Thyroid gland (tissue), 4 donors: ENCODE measurements at regions not wholly inside any gene's neighbourhood (a gene's known extent, or its start where the extent isn't known, plus 50 kb on each side); places are given as distances from the start of the nearest gene placed in this dataset.

Experiments used
- DNase-seq, 2 donors: peaks; one replicate each; pipeline ENCODE4 v3.0.0-alpha.2; 2019
- H3K27ac ChIP-seq, 3 donors: fragments of 200-600 bp; sonication (generic); 1 replicate in 2 of 3; 2 replicates in 1 of 3; pipeline ENCODE4 v1.5.1; 2016 to 2019; ENCODE audit warnings: mild to moderate bottlenecking in 1 of 3, moderate library complexity in 1 of 3
- H3K27me3 ChIP-seq: fragments of 200-600 bp; sonication (generic); one replicate; pipeline ENCODE4 v1.5.1; 2019
- H3K36me3 ChIP-seq, 2 donors: fragments of 200-600 bp; sonication (generic); one replicate each; pipeline ENCODE4 v1.5.1; 2016 to 2019
- H3K4me1 ChIP-seq, 2 donors: fragments of 200-600 bp; sonication (generic); one replicate each; pipeline ENCODE4 v1.5.1; 2017 to 2019
- H3K4me3 ChIP-seq, 3 donors: fragments of 200-600 bp; sonication (generic); replicated peaks in 1 of 3; 1 replicate in 2 of 3; 2 replicates in 1 of 3; pipeline ENCODE4 v1.5.1; 2016; ENCODE audit warnings: mild to moderate bottlenecking in 1 of 3
- H3K9me3 ChIP-seq: fragments of 200-600 bp; sonication (generic); one replicate; pipeline ENCODE4 v1.5.1; 2017
- POLR2A ChIP-seq, 2 donors: fragments of 450-650 bp; IDR thresholded peaks; one replicate each; pipeline ENCODE4 v1.6.1; 2017; ENCODE audit warnings: antibody characterized with exemption in 2 of 2, mild to moderate bottlenecking in 2 of 2, moderate library complexity in 1 of 2
- WGBS, 2 donors: methylation state at CpG; one replicate each; pipeline ENCODE4 v1.1.5; 2017; 5-methylcytosine and 5-hydroxymethylcytosine counted together
- intact Hi-C: fragments of 100-400 bp; cut with DNase I; formaldehyde crosslinking; loops from one replicate; pipeline ENCODE4 v1.15.1; 2023
- TF ChIP-seq, protein P1 (sequence below), 6 experiments: fragments of 200-600 bp in 3 of 6; fragments of 450-650 bp in 3 of 6; sonication (generic) in 3 of 6; IDR thresholded peaks; one replicate each; pipeline ENCODE4 v1.5.1; 2016 to 2019; ENCODE audit warnings: antibody characterized with exemption in 6 of 6, mild to moderate bottlenecking in 2 of 6, inconsistent platforms in 1 of 6, moderate library complexity in 1 of 6

DNA sequence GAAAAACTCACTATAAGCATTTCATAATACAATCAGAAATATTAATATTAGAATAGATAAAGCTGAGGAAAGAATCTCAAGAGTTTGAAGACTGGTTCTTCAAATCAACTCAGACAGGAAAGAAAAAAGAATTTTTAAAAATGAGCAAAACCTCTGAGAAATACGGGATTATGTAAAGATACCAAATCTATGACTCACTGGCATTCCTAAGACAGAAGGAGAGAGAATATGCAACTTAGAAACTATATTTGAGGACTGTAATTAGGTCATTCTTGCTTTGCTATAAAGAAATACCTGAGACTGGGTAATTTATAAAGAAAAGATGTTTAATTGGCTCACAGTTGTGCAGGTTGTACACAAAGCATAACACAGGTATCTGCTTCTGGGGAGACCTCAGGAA, 665.1 kb downstream of the RNF144B start:
- Histone ChIP-seq H3K27me3 (no peaks in the 10 kb centered on the region), H3K36me3 (no peaks in the 10 kb centered on the region), H3K27ac (no peak overlapping the region), H3K9me3 (no peaks in the 10 kb centered on the region), H3K4me1 (no peaks in the 10 kb centered on the region), H3K4me3 (no peak overlapping the region)
- no peak for DNase-seq
- TF ChIP-seq, protein P1, sequence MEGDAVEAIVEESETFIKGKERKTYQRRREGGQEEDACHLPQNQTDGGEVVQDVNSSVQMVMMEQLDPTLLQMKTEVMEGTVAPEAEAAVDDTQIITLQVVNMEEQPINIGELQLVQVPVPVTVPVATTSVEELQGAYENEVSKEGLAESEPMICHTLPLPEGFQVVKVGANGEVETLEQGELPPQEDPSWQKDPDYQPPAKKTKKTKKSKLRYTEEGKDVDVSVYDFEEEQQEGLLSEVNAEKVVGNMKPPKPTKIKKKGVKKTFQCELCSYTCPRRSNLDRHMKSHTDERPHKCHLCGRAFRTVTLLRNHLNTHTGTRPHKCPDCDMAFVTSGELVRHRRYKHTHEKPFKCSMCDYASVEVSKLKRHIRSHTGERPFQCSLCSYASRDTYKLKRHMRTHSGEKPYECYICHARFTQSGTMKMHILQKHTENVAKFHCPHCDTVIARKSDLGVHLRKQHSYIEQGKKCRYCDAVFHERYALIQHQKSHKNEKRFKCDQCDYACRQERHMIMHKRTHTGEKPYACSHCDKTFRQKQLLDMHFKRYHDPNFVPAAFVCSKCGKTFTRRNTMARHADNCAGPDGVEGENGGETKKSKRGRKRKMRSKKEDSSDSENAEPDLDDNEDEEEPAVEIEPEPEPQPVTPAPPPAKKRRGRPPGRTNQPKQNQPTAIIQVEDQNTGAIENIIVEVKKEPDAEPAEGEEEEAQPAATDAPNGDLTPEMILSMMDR (IDR thresholded peaks at IDR 0.05), result no peak
- TF ChIP-seq POLR2A (IDR thresholded peaks at IDR 0.05), result no peak
- WGBS, 2 donors, result 72 to 75% methylated on average over 1 of the region's 1 CpG
- intact Hi-C loops, result no loop called here

- H3K27me3 ChIP-seq, result no peaks in the 10 kb centered on the region
- TF ChIP-seq POLR2A (IDR thresholded peaks at IDR 0.05), result no peak
- TF ChIP-seq, protein P1 (IDR thresholded peaks at IDR 0.05), result no peak
- no peak for DNase-seq
- H3K9me3 ChIP-seq, result no peaks in the 10 kb centered on the region
- H3K4me3 ChIP-seq, result no peak overlapping the region
- H3K27ac ChIP-seq, result no peak overlapping the region
- intact Hi-C loops, result no loop called here
- no peaks in the 10 kb centered on the region for H3K36me3 ChIP-seq
- H3K4me1 ChIP-seq, result peaks cover 0 to 3% of the 10 kb centered on the region in 2 donors
- WGBS, 2 donors, result 76 to 78% methylated on average over 4 of the region's 4 CpGs
These were observed 672.0 kb downstream of the RNF144B start for GRCh38 chr6:19059102-19059501.

DNA sequence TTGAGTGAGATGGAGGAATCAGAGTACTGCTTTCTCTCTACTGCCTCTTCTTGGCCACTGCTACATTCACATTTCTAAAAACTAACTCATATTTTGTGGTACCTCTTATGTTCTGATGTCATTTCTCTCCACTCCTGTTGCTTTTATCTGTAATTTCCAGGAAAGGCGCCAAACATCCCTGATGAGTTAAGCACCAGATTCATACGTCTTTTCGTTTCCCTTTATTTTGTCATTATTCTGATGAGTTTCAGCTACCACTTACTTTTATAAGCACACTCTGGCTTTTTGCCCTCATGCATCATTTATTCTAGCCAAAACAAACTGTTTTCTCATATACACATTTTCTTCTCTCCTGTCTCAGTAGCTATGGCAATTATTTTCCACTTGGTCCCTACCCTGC, 680.0 kb downstream of the RNF144B start:
- TF ChIP-seq, protein P1 (IDR thresholded peaks at IDR 0.05), result no peak
- no peak for TF ChIP-seq POLR2A (IDR thresholded peaks at IDR 0.05)
- WGBS, 2 donors, result 77 to 84% methylated on average over 3 of the region's 3 CpGs
- no peak overlapping the region for H3K27ac ChIP-seq
- no peak for DNase-seq
- no peaks in the 10 kb centered on the region for H3K4me1 ChIP-seq
- H3K27me3 ChIP-seq, result no peaks in the 10 kb centered on the region
- intact Hi-C loops, result no loop called here
- no peak overlapping the region for H3K4me3 ChIP-seq
- no peaks in the 10 kb centered on the region for H3K9me3 ChIP-seq
- H3K36me3 ChIP-seq, result no peaks in the 10 kb centered on the region

GRCh38 chr6:19070520-19070919, 683.4 kb downstream of the RNF144B start:
- intact Hi-C loops, result no loop called here
- no peak for TF ChIP-seq POLR2A (IDR thresholded peaks at IDR 0.05)
- TF ChIP-seq, protein P1 (IDR thresholded peaks at IDR 0.05), result no peak
- H3K9me3 ChIP-seq, result no peaks in the 10 kb centered on the region
- no peaks in the 10 kb centered on the region for H3K36me3 ChIP-seq
- H3K4me3 ChIP-seq, result no peak overlapping the region
- H3K27ac ChIP-seq, result no peak overlapping the region
- no peaks in the 10 kb centered on the region for H3K27me3 ChIP-seq
- no peak for DNase-seq
- no peaks in the 10 kb centered on the region for H3K4me1 ChIP-seq

DNA sequence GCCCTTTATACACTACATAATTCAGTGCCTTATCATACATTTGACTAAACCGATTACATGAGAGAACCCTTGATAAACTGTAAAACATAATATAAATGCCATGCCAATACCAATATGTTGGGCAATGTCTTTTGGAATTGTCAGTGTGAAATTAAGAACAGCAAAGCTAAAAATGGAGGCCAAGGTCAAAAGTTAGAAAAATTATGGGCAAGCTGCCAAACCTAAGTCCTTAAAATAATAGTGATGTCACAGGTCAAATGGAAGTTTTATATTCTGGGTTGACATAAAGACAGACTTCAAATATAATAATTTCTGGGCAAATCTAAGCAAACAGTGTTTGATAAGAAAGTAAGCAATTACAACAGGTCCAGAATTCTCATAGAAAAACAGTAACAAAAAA, 696.7 kb downstream of the RNF144B start:
- 79 to 84% methylated on average over 1 of the region's 1 CpG for WGBS, 2 donors
- Histone ChIP-seq H3K4me1 (no peaks in the 10 kb centered on the region), H3K36me3 (no peaks in the 10 kb centered on the region), H3K9me3 (no peaks in the 10 kb centered on the region), H3K27ac (no peak overlapping the region), H3K27me3 (no peaks in the 10 kb centered on the region), H3K4me3 (no peak overlapping the region)
- intact Hi-C loops, result no loop called here
- no peak for DNase-seq
- TF ChIP-seq, protein P1 (IDR thresholded peaks at IDR 0.05), result no peak
- no peak for TF ChIP-seq POLR2A (IDR thresholded peaks at IDR 0.05)
